ENCODE measurements at regions not wholly inside any gene's neighbourhood (a gene's known extent, or its start where the extent isn't known, plus 50 kb on each side); places are given as distances from the start of the nearest gene placed in this dataset.

DNA sequence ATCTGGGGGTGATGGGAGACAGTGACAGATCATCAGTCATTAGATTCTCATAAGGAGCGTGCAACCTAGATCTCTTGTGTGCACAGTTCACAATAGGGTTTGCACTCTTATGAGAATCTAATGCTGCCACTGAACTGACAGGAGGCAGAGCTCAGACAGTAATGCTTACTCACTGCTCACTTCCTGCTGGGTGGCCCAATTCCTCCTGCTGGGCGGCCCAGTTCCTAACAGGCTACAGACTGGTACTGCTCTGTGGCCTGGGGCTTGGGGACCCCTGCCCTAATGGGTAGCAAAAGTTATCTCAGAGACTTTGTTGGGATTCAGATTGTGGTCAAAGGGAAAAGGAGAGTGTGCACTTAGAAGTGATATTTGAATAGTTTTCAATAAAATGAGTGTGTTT lies 840.1 kb upstream of the ID2 start:
- no peak for TF ChIP-seq POLR2A (IDR thresholded peaks at IDR 0.05)
- TF ChIP-seq, protein P1, sequence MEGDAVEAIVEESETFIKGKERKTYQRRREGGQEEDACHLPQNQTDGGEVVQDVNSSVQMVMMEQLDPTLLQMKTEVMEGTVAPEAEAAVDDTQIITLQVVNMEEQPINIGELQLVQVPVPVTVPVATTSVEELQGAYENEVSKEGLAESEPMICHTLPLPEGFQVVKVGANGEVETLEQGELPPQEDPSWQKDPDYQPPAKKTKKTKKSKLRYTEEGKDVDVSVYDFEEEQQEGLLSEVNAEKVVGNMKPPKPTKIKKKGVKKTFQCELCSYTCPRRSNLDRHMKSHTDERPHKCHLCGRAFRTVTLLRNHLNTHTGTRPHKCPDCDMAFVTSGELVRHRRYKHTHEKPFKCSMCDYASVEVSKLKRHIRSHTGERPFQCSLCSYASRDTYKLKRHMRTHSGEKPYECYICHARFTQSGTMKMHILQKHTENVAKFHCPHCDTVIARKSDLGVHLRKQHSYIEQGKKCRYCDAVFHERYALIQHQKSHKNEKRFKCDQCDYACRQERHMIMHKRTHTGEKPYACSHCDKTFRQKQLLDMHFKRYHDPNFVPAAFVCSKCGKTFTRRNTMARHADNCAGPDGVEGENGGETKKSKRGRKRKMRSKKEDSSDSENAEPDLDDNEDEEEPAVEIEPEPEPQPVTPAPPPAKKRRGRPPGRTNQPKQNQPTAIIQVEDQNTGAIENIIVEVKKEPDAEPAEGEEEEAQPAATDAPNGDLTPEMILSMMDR (IDR thresholded peaks at IDR 0.05): no peak
